COLO668 (cell line): ENCODE measurements at regions not wholly inside any gene's neighbourhood (a gene's known extent, or its start where the extent isn't known, plus 50 kb on each side); places are given as distances from the start of the nearest gene placed in this dataset.

Experiments used
- DNase-seq: peaks from one replicate; lab custom pipeline; 2025; ENCODE audit not compliant: unreplicated experiment; lab: John Stamatoyannopoulos, UW

DNA sequence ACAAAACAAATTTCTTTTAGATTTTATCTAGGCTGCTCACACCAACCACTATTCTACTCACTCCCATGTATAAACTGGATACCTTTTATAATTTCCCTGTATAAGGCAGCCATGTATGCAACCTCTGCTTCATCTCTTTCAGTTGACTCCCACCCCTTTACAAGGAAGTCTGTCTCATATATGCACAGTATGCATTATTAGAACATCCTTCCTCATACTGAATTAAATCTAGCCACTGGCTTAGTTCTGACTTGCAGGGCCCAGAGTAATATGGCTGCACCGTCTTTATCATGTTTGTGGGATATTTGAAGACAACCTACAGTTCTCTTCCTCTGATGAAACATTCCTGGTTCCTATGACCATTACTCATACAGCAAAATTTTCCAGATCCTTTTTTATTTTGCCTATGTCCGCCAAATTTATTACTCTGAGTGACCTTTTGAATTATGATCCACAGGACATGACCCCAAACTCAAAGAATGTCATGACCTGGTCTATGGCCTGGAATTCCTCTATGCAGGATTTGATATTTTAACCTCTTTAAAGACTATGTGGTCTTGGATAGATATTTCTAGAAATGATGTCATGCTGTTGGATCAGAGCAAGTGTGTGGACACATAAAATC, 76.6 kb upstream of the ITGA1 start:
- no peak for DNase-seq

GRCh38 chr5:52712354-52712753, 75.4 kb upstream of the ITGA1 start:
- DNase-seq = no peak

- DNase-seq = peak; percentile 2
These were observed 62.5 kb upstream of the ITGA1 start for GRCh38 chr5:52725065-52725746.

DNA sequence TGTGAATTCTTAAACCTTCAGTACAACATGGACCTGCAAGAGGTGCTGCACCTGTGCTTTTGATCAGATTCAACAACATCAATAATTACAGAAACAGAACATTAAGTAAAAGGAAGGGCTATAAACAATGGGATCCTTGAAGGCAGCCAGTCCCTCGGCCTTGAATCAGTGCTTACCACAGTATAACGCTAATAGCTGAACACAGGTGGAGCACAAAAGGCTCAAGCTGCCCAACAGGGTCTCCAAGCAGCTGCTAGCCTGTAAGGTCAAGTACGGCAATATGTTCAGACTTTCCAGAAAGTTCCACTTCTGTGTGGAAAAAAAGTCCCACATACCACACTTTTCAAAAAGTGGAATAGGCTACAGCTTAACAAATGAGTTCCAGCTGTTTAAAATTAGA, 61.9 kb upstream of the ITGA1 start:
- DNase-seq = no peak

GRCh38 chr5:52727020-52727419, 60.7 kb upstream of the ITGA1 start:
- no peak for DNase-seq

DNA sequence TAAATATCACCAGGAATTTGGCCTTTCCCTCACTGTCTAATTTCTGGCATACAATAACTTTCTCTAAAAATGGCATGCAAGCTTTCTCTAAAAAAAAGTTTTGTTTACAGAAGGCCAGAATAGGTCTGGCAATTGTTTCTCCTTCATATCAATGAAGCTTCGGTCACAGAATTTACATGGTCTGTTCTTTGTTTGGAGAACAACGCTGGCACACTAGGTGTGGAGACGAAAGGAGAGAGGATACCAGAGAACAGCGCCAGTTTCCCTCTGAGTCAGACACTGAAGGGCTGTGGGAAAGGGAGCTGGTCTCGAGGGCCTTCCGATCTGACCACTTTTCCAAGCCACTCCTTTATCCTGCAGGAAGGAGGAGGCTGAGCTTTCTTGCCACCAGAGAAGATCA, 60.1 kb upstream of the ITGA1 start:
- DNase-seq = no peak

- DNase-seq = no peak
These were observed 59.5 kb upstream of the ITGA1 start for GRCh38 chr5:52728224-52728623.

GRCh38 chr5:52728686-52729085, 59.0 kb upstream of the ITGA1 start:
- no peak for DNase-seq

DNA sequence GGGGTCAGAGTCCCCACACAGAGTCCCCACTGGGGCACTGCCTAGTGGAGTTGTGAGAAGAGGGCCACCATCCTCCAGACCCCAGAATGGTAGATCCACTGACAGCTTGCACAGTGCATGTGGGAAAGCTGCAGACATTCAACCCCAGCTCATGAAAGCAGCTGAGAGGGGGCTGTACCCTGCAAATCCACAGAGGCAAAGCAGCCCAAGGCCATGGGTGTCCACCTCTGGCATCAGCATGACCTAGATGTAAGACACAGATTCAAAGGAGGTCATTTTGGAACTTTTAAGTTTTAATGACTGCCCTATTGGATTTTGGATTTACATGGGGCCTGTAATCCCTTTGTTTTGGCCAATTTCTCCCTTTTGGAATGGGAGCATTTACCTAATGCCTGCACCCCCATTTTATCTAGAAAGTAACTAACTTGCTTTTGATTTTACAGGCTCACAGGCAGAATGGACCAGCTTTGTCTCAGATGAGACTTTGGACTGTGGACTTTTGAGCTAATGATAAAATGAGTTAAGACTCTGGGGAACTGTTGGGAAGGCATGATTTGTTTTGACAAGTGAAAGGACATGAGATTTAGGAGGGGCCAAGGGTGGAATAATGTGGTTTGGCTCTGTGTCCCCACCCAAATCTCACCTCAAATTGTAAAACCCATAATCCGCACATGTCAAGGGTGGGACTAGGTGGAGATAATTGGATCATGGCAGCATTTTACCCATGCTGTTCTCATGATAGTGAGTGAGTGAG, 56.3 kb upstream of the ITGA1 start:
- DNase-seq = no peak

DNA sequence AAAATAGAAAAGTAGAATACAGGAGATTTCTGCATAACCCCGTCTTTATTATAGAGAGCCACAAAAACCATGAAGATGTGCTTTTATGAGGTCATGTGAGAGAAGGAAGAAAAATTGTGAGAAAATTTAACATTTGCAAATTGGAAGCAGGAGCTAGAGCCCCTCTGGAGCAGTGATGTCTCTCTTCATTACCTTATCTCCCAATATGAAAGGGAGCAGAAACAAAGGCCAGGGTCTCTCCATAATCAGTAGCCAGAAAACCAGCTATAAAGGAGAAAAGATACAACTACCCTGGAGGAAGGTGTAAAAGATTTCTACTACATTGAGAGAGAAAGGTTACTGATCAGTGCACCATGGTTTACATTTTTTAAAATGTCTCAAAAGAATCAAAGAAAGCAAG, 53.2 kb upstream of the ITGA1 start:
- no peak for DNase-seq

- DNase-seq = no peak
These were observed 52.6 kb upstream of the ITGA1 start for GRCh38 chr5:52735139-52735538.
